Activated naive CD8-positive, alpha-beta T cell treated with anti-CD3 and anti-CD28 coated beads for 36 hours (primary cell): ENCODE measurements at regions not wholly inside any gene's neighbourhood (a gene's known extent, or its start where the extent isn't known, plus 50 kb on each side); places are given as distances from the start of the nearest gene placed in this dataset.

ENCODE experiments used
- DNase-seq: peaks from one replicate; pipeline ENCODE4 v3.0.0; 2021
- H3K27ac Mint-ChIP-seq: one replicate; pipeline ENCODE4 v1.8.0; 2022; ENCODE audit warnings: mild to moderate bottlenecking, moderate library complexity, mixed read lengths
- H3K27me3 Mint-ChIP-seq: one replicate; pipeline ENCODE4 v1.8.0; 2022; ENCODE audit warnings: mild to moderate bottlenecking, mixed read lengths
- H3K36me3 Mint-ChIP-seq: one replicate; pipeline ENCODE4 v1.8.0; 2021; ENCODE audit warnings: mild to moderate bottlenecking, mixed read lengths
- H3K4me1 Mint-ChIP-seq: one replicate; pipeline ENCODE4 v1.8.0; 2021; ENCODE audit warnings: mixed read lengths
- H3K4me3 Mint-ChIP-seq: one replicate; pipeline ENCODE4 v1.8.0; 2022; ENCODE audit warnings: mild to moderate bottlenecking, moderate library complexity, mixed read lengths
- H3K9me3 Mint-ChIP-seq: one replicate; pipeline ENCODE4 v1.8.0; 2022; ENCODE audit warnings: mixed read lengths

GRCh38 chr22:48548391-48548790 lies 1279.3 kb downstream of the BRD1 start:
- Mint-ChIP-seq H3K9me3 (no peaks in the 10 kb centered on the region), H3K36me3 (no peaks in the 10 kb centered on the region), H3K27ac (no peak overlapping the region), H3K4me3 (no peak overlapping the region), H3K4me1 (no peaks in the 10 kb centered on the region), H3K27me3 (no peaks in the 10 kb centered on the region)
- no peak for DNase-seq

GRCh38 chr22:48547971-48548370 lies 1279.7 kb downstream of the BRD1 start:
- no peaks in the 10 kb centered on the region for H3K27me3 Mint-ChIP-seq
- no peaks in the 10 kb centered on the region for H3K9me3 Mint-ChIP-seq
- H3K36me3 Mint-ChIP-seq: no peaks in the 10 kb centered on the region
- no peak overlapping the region for H3K4me3 Mint-ChIP-seq
- H3K4me1 Mint-ChIP-seq: no peaks in the 10 kb centered on the region
- no peak for DNase-seq
- H3K27ac Mint-ChIP-seq: no peak overlapping the region

- H3K4me3 Mint-ChIP-seq: no peak overlapping the region
- DNase-seq: no peak
- H3K27me3 Mint-ChIP-seq: no peaks in the 10 kb centered on the region
- H3K36me3 Mint-ChIP-seq: no peaks in the 10 kb centered on the region
- H3K27ac Mint-ChIP-seq: no peak overlapping the region
- no peaks in the 10 kb centered on the region for H3K9me3 Mint-ChIP-seq
- no peaks in the 10 kb centered on the region for H3K4me1 Mint-ChIP-seq
Observed at GRCh38 chr22:48546653-48547424, 1280.8 kb downstream of the BRD1 start.

GRCh38 chr22:48545987-48546386 lies 1281.7 kb downstream of the BRD1 start:
- Mint-ChIP-seq H3K4me3 (no peak overlapping the region), H3K27ac (no peak overlapping the region), H3K27me3 (no peaks in the 10 kb centered on the region), H3K36me3 (no peaks in the 10 kb centered on the region), H3K9me3 (no peaks in the 10 kb centered on the region), H3K4me1 (no peaks in the 10 kb centered on the region)
- DNase-seq: no peak

GRCh38 chr22:48541401-48542098 lies 1286.1 kb downstream of the BRD1 start:
- Mint-ChIP-seq H3K4me1 (no peaks in the 10 kb centered on the region), H3K27me3 (no peaks in the 10 kb centered on the region), H3K36me3 (no peaks in the 10 kb centered on the region), H3K27ac (no peak overlapping the region), H3K4me3 (no peak overlapping the region), H3K9me3 (no peaks in the 10 kb centered on the region)
- no peak for DNase-seq

- Mint-ChIP-seq H3K36me3 (no peaks in the 10 kb centered on the region), H3K4me3 (no peak overlapping the region), H3K4me1 (no peaks in the 10 kb centered on the region), H3K9me3 (no peaks in the 10 kb centered on the region), H3K27ac (no peak overlapping the region), H3K27me3 (no peaks in the 10 kb centered on the region)
- no peak for DNase-seq
Observed at GRCh38 chr22:48539261-48539660, 1288.4 kb downstream of the BRD1 start.

GRCh38 chr22:48538291-48538820 lies 1289.3 kb downstream of the BRD1 start:
- Mint-ChIP-seq H3K4me3 (no peak overlapping the region), H3K27me3 (no peaks in the 10 kb centered on the region), H3K36me3 (no peaks in the 10 kb centered on the region), H3K27ac (no peak overlapping the region), H3K9me3 (no peaks in the 10 kb centered on the region), H3K4me1 (no peaks in the 10 kb centered on the region)
- no peak for DNase-seq

GRCh38 chr22:48537343-48537680 lies 1290.4 kb downstream of the BRD1 start:
- Mint-ChIP-seq H3K36me3 (no peaks in the 10 kb centered on the region), H3K27ac (no peak overlapping the region), H3K4me1 (no peaks in the 10 kb centered on the region), H3K27me3 (no peaks in the 10 kb centered on the region), H3K9me3 (no peaks in the 10 kb centered on the region), H3K4me3 (no peak overlapping the region)
- DNase-seq: no peak

- H3K27me3 Mint-ChIP-seq: no peaks in the 10 kb centered on the region
- DNase-seq: no peak
- no peaks in the 10 kb centered on the region for H3K9me3 Mint-ChIP-seq
- no peak overlapping the region for H3K4me3 Mint-ChIP-seq
- no peaks in the 10 kb centered on the region for H3K4me1 Mint-ChIP-seq
- no peaks in the 10 kb centered on the region for H3K36me3 Mint-ChIP-seq
- H3K27ac Mint-ChIP-seq: no peak overlapping the region
Observed at GRCh38 chr22:48536541-48537342, 1290.9 kb downstream of the BRD1 start.

GRCh38 chr22:48535868-48536540 lies 1291.7 kb downstream of the BRD1 start:
- no peaks in the 10 kb centered on the region for H3K27me3 Mint-ChIP-seq
- no peaks in the 10 kb centered on the region for H3K36me3 Mint-ChIP-seq
- H3K27ac Mint-ChIP-seq: no peak overlapping the region
- no peaks in the 10 kb centered on the region for H3K9me3 Mint-ChIP-seq
- no peaks in the 10 kb centered on the region for H3K4me1 Mint-ChIP-seq
- no peak for DNase-seq
- no peak overlapping the region for H3K4me3 Mint-ChIP-seq

- Mint-ChIP-seq H3K27me3 (no peaks in the 10 kb centered on the region), H3K36me3 (no peaks in the 10 kb centered on the region), H3K27ac (no peak overlapping the region), H3K4me3 (no peak overlapping the region), H3K4me1 (no peaks in the 10 kb centered on the region), H3K9me3 (no peaks in the 10 kb centered on the region)
- no peak for DNase-seq
Observed at GRCh38 chr22:48534395-48534958, 1293.2 kb downstream of the BRD1 start.

- no peaks in the 10 kb centered on the region for H3K27me3 Mint-ChIP-seq
- no peaks in the 10 kb centered on the region for H3K4me1 Mint-ChIP-seq
- H3K9me3 Mint-ChIP-seq: no peaks in the 10 kb centered on the region
- DNase-seq: no peak
- no peak overlapping the region for H3K4me3 Mint-ChIP-seq
- H3K27ac Mint-ChIP-seq: no peak overlapping the region
- no peaks in the 10 kb centered on the region for H3K36me3 Mint-ChIP-seq
Observed at GRCh38 chr22:48532986-48533385, 1294.7 kb downstream of the BRD1 start.

- no peaks in the 10 kb centered on the region for H3K4me1 Mint-ChIP-seq
- H3K9me3 Mint-ChIP-seq: no peaks in the 10 kb centered on the region
- H3K27me3 Mint-ChIP-seq: no peaks in the 10 kb centered on the region
- H3K36me3 Mint-ChIP-seq: no peaks in the 10 kb centered on the region
- DNase-seq: no peak
- no peak overlapping the region for H3K4me3 Mint-ChIP-seq
- H3K27ac Mint-ChIP-seq: no peak overlapping the region
Observed at GRCh38 chr22:48531761-48532435, 1295.8 kb downstream of the BRD1 start.

GRCh38 chr22:48531108-48531507 lies 1296.6 kb downstream of the BRD1 start:
- no peaks in the 10 kb centered on the region for H3K4me1 Mint-ChIP-seq
- H3K4me3 Mint-ChIP-seq: no peak overlapping the region
- no peaks in the 10 kb centered on the region for H3K9me3 Mint-ChIP-seq
- no peak for DNase-seq
- no peaks in the 10 kb centered on the region for H3K27me3 Mint-ChIP-seq
- no peak overlapping the region for H3K27ac Mint-ChIP-seq
- H3K36me3 Mint-ChIP-seq: no peaks in the 10 kb centered on the region
